DOHH2 (cell line): ENCODE measurements at regions not wholly inside any gene's neighbourhood (a gene's known extent, or its start where the extent isn't known, plus 50 kb on each side); places are given as distances from the start of the nearest gene placed in this dataset.

Experiments
- CTCF ChIP-seq: fragments of 200-600 bp; sonication (generic); IDR thresholded peaks from one replicate; pipeline ENCODE4 v1.5.1; 2014; ENCODE audit warnings: antibody characterized with exemption, mild to moderate bottlenecking, low read depth, low read length; ENCODE audit not compliant: poor library complexity, severe bottlenecking
- EZH2phosphoT487 ChIP-seq: fragments of 200-600 bp; sonication (generic); IDR thresholded peaks from 2 replicates; pipeline ENCODE4 v1.6.1; 2017; ENCODE audit warnings: borderline replicate concordance, mild to moderate bottlenecking, antibody characterized with exemption, low read length, moderate library complexity, mixed read lengths

- TF ChIP-seq CTCF (no peak), EZH2phosphoT487 (no peak)
Observed at GRCh38 chrX:148271263-148271662, 229.2 kb upstream of the AFF2 start.
